GM12878 (cell line): ENCODE measurements at regions not wholly inside any gene's neighbourhood (a gene's known extent, or its start where the extent isn't known, plus 50 kb on each side); places are given as distances from the start of the nearest gene placed in this dataset.

Experiments
- ATAC-seq: fragments of 200-7000 bp; cut with Tn5 transposase; 3 replicates; pipeline ENCODE4 v1.9.1; 2020; ENCODE audit warnings: mild to moderate bottlenecking, moderate library complexity
- BruUV-seq: library from RNA; stranded (reverse); fragments of 400-500 nt; replicated peaks from 2 replicates; lab custom pipeline; 2021; lab: Mats Ljungman, UMichigan
- CTCF ChIA-PET: fragments of 300-600 bp; sonication (Branson Sonifier 250); formaldehyde crosslinking; extraction: SDS; loops from one replicate; lab custom pipeline; 2021; ENCODE audit warnings: inconsistent platforms; lab: Yijun Ruan, JAX
- POLR2A ChIA-PET: fragments of 350-600 bp; formaldehyde crosslinking; extraction: SDS; loops from one replicate; lab custom pipeline; 2021; ENCODE audit warnings: inconsistent platforms; lab: Charles Lee
- RAD21 ChIA-PET: fragments of 300-600 bp; sonication (Branson Sonifier 250); formaldehyde crosslinking; loops from one replicate; lab custom pipeline; 2023; ENCODE audit warnings: antibody characterized with exemption; ENCODE audit not compliant: unreplicated experiment; lab: Charles Lee
- SMC1A ChIA-PET: fragments of 300-600 bp; sonication (Branson Sonifier 250); formaldehyde crosslinking; loops from one replicate; lab custom pipeline; 2023; ENCODE audit not compliant: unreplicated experiment, uncharacterized antibody; lab: Charles Lee
- DNase-seq: peaks from one replicate; pipeline ENCODE4 v3.0.0-alpha.2; 2011; ENCODE audit warnings: low read depth, low spot score
- FAIRE-seq: peaks from 3 replicates; lab custom pipeline; 2011; peaks lifted over from hg19 to GRCh38; lab: Jason Lieb, UNC
- H2AFZ ChIP-seq: 2 replicates; pipeline ENCODE4 v1.6.0; 2011; ENCODE audit warnings: low read depth, low read length, control low read depth; ENCODE audit not compliant: control insufficient read depth
- H3K27ac ChIP-seq: 2 replicates; pipeline ENCODE4 v1.5.1; 2011; ENCODE audit warnings: control low read depth; ENCODE audit not compliant: control insufficient read depth, insufficient read depth
- H3K27me3 ChIP-seq, 2 experiments: replicated peaks in 1 of 2; 2 replicates each; pipeline versions ENCODE4 v1.6.0 to v1.6.1; 2011; ENCODE audit warnings: low read length in 1 of 2; ENCODE audit not compliant: control insufficient read depth in 2 of 2, insufficient read depth in 2 of 2
- H3K36me3 ChIP-seq, 2 experiments: 2 replicates each; pipeline ENCODE4 v1.5.1; 2011; ENCODE audit warnings: low read length in 1 of 2; ENCODE audit not compliant: control insufficient read depth in 2 of 2, insufficient read depth in 2 of 2
- H3K4me1 ChIP-seq: 2 replicates; pipeline ENCODE4 v1.6.1; 2011; ENCODE audit warnings: mild to moderate bottlenecking, low read length, moderate library complexity, mixed read lengths; ENCODE audit not compliant: control insufficient read depth, insufficient read depth
- H3K4me2 ChIP-seq: 2 replicates; pipeline ENCODE4 v1.6.0; 2011; ENCODE audit warnings: control low read depth; ENCODE audit not compliant: control insufficient read depth, insufficient read depth
- H3K4me3 ChIP-seq: fragments of 200-600 bp; sonication (generic); 2 replicates; pipeline ENCODE4 v1.5.1; 2016
- H3K79me2 ChIP-seq: 2 replicates; pipeline ENCODE4 v1.6.0; 2011; ENCODE audit warnings: low read length; ENCODE audit not compliant: control insufficient read depth, insufficient read depth
- H3K9ac ChIP-seq: 2 replicates; pipeline ENCODE4 v1.8.0; 2011; ENCODE audit warnings: low read length, control low read depth, mixed read lengths; ENCODE audit not compliant: control insufficient read depth, insufficient read depth
- H3K9me3 ChIP-seq: replicated peaks from 3 replicates; pipeline ENCODE4 v1.5.1; 2011; ENCODE audit warnings: mild to moderate bottlenecking, low read length; ENCODE audit not compliant: control insufficient read depth, insufficient read depth
- H4K20me1 ChIP-seq: 2 replicates; pipeline ENCODE4 v1.6.0; 2011; ENCODE audit not compliant: control insufficient read depth, insufficient read depth
- ASH2L ChIP-seq: fragments of 300-600, 200-600 bp; sonication (generic); IDR thresholded peaks from 2 replicates; pipeline ENCODE4 v1.6.1; 2017; ENCODE audit warnings: low read depth, mild to moderate bottlenecking, borderline replicate concordance
- BRCA1 ChIP-seq: IDR thresholded peaks from 2 replicates; pipeline ENCODE4 v1.6.1; 2011; ENCODE audit warnings: low read depth, low read length, improper control_type of control experiment
- CBX5 ChIP-seq: sonication (generic); IDR thresholded peaks from 2 replicates; pipeline ENCODE4 v1.6.1; 2016; ENCODE audit warnings: low read depth, moderate library complexity, mild to moderate bottlenecking, inconsistent platforms
- CTCF ChIP-seq, 3 experiments: IDR thresholded peaks in 2 of 3; conservative IDR thresholded peaks in 1 of 3; 2 replicates each; pipeline ENCODE4 v1.5.1; 2011; ENCODE audit warnings: low read depth in 3 of 3, low read length in 3 of 3, mild to moderate bottlenecking in 3 of 3, control low read depth in 2 of 3, moderate library complexity in 2 of 3, inconsistent platforms in 1 of 3, mixed read lengths in 1 of 3; ENCODE audit not compliant: control insufficient read depth in 2 of 3, insufficient read depth in 1 of 3; ENCODE audit errors: extremely low read depth in 1 of 3
- E2F8 ChIP-seq: fragments of 450-650 bp; IDR thresholded peaks from 2 replicates; pipeline ENCODE4 v1.6.1; 2018; ENCODE audit warnings: mild to moderate bottlenecking, low read depth, moderate library complexity; ENCODE audit not compliant: partially characterized antibody
- FOS ChIP-seq: IDR thresholded peaks from 3 replicates; pipeline ENCODE4 v1.6.1; 2011; ENCODE audit warnings: borderline replicate concordance; ENCODE audit not compliant: insufficient read length; ENCODE audit errors: extremely low read depth
- LARP7 ChIP-seq: fragments of 450-650 bp; IDR thresholded peaks from 2 replicates; pipeline ENCODE4 v1.6.1; 2017; ENCODE audit warnings: mild to moderate bottlenecking
- SIX5 ChIP-seq: IDR thresholded peaks from 2 replicates; pipeline ENCODE4 v1.6.1; 2011; ENCODE audit warnings: mild to moderate bottlenecking, low read depth, low read length, moderate library complexity; ENCODE audit not compliant: severe bottlenecking
- WGBS: methylation state at CpG from one replicate; pipeline ENCODE4 v1.1.6; 2016; ENCODE audit warnings: low lambda C conversion rate; ENCODE audit not compliant: insufficient replicate concordance, insufficient coverage; ENCODE audit errors: missing lambda C conversion rate; 5-methylcytosine and 5-hydroxymethylcytosine counted together
- in situ Hi-C: fragments of 300-500 bp; cut with MboI; formaldehyde crosslinking; loops from 9 replicates; pipeline ENCODE4 v1.14.3; 2018; ENCODE audit warnings: mixed read lengths
- intact Hi-C: fragments of 100-400 bp; cut with micrococcal nuclease; formaldehyde crosslinking; loops from one replicate; pipeline ENCODE4 v1.14.2; 2022; ENCODE audit not compliant: unreplicated experiment

GRCh38 chr1:222387007-222387814 lies 160.7 kb downstream of the HHIPL2 start:
- Histone ChIP-seq H3K27me3 (no peaks in the 10 kb centered on the region; a peak in 1 of 4 replicates), H3K4me1 (no peaks in the 10 kb centered on the region), H3K4me2 (no peak overlapping the region), H3K27ac (no peak overlapping the region), H3K4me3 (no peak overlapping the region), H2AFZ (no peak overlapping the region), H3K36me3 (no peaks in the 10 kb centered on the region)
- WGBS = 63% methylated on average over 8 of the region's 8 CpGs
- intact Hi-C loops = no loop called here
- no peak for FAIRE-seq
- ATAC-seq = peak; percentile 31
- ChIA-PET SMC1A (no interaction called here), RAD21 (no interaction called here), POLR2A (no interaction called here), CTCF (no interaction called here)
- TF ChIP-seq CTCF (IDR thresholded peaks at IDR 0.05 in 2 of 3, conservative IDR thresholded peaks at IDR 0.05 in 1 of 3; ENCODE audit: control insufficient read depth in 2 of 3, extremely low read depth in 1 of 3, insufficient read depth in 1 of 3, low read depth in 3 of 3, low read length in 3 of 3) = peak in 2 of 3 experiments; percentile 6 to 20; a peak in 2 of 6 replicates
- no peak for TF ChIP-seq FOS
- TF ChIP-seq, all 136 proteins: peak for 1
- Histone ChIP-seq H3K9ac (no peak overlapping the region), H3K9me3 (no peaks in the 10 kb centered on the region), H4K20me1 (no peaks in the 10 kb centered on the region), H3K79me2 (no peaks in the 10 kb centered on the region)
- in situ Hi-C loops = no loop called here
- BruUV-seq = no TSS peak
- DNase-seq = no peak

- Histone ChIP-seq H2AFZ (no peak overlapping the region), H3K27ac (no peak overlapping the region), H3K27me3 (no peaks in the 10 kb centered on the region; a peak in 1 of 4 replicates), H3K4me2 (no peak overlapping the region), H3K36me3 (no peaks in the 10 kb centered on the region), H3K79me2 (no peaks in the 10 kb centered on the region), H3K4me3 (no peak overlapping the region), H4K20me1 (no peaks in the 10 kb centered on the region), H3K4me1 (no peaks in the 10 kb centered on the region), H3K9me3 (no peaks in the 10 kb centered on the region), H3K9ac (no peak overlapping the region)
- 5% methylated on average over 1 of the region's 1 CpG for WGBS
- DNase-seq = no peak
- no TSS peak for BruUV-seq
- ATAC-seq = no peak
- intact Hi-C loops = no loop called here
- POLR2A ChIA-PET = no interaction called here
- no peak for FAIRE-seq
- RAD21 ChIA-PET = no interaction called here
- CTCF ChIA-PET = interaction anchor here (0.9 kb wide), 1 partner anchor 70 kb away, joined by 5 read pairs; no protein-coding TSS in a partner anchor
- TF ChIP-seq SIX5 = no peak
- no peak for TF ChIP-seq ASH2L
- TF ChIP-seq LARP7 = no peak
- no peak for TF ChIP-seq CBX5
- no peak for TF ChIP-seq E2F8
- no peak for TF ChIP-seq BRCA1
- in situ Hi-C loops = no loop called here
- SMC1A ChIA-PET = no interaction called here
These were observed 161.9 kb downstream of the HHIPL2 start for GRCh38 chr1:222385955-222386354.
